Astrocyte (in vitro differentiated cells and primary cell): ENCODE measurements at regions not wholly inside any gene's neighbourhood (a gene's known extent, or its start where the extent isn't known, plus 50 kb on each side); places are given as distances from the start of the nearest gene placed in this dataset.

Experiments
- CTCF ChIP-seq: IDR thresholded peaks from 2 replicates; pipeline ENCODE4 v1.5.1; 2011; ENCODE audit warnings: low read depth, mild to moderate bottlenecking, inconsistent platforms, low read length, moderate library complexity; ENCODE audit not compliant: insufficient read depth
- EZH2 ChIP-seq: IDR thresholded peaks from 2 replicates; pipeline ENCODE4 v1.6.1; 2012; ENCODE audit warnings: mild to moderate bottlenecking, low read length, inconsistent platforms; ENCODE audit not compliant: insufficient read depth

- TF ChIP-seq CTCF (no peak), EZH2 (no peak)
Observed at GRCh38 chr2:215664847-215665525, 229.1 kb upstream of the FN1 start.
